ENCODE measurements at regions not wholly inside any gene's neighbourhood (a gene's known extent, or its start where the extent isn't known, plus 50 kb on each side); places are given as distances from the start of the nearest gene placed in this dataset.

DNA sequence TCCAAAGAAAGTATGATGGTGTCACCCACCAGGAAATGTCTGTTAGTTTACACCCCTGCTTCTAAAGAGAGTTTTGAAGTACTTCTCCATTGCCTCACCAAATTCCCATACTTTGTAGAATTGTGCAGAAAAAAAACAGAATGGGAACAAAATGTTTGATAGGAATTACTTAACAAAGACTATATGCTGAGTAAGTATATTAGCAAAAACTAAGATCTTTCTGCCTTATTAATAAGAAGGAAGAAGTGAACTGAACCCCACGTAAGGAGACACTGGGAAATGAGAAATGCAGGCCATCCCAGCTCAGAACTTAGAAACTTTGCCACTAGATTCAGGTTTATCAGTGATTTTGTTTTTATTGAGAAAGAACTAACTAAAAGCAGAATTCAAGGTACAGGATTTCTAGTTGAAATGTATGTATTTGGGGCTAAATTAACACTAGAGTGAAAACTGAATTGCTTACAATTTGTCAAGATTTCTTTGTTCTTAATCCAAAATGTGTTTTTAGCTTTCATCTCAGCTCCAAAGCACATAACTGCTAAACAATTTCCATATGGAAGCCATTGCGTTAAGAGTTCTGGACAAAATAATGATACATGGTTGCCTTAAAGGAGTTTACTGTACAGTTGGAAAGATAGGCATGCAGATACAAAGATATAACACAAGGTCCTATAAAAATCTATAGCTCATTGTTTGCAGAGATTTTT is 102.7 kb upstream of the BMP5 start:
- Histone ChIP-seq H3K27ac (ENCODE audit: control insufficient read depth, insufficient read depth, low read length) (no peak overlapping the region), H3K27me3 (ENCODE audit: control insufficient read depth, extremely low read depth, insufficient read depth, low read length) (no peaks in the 10 kb centered on the region), H3K4me2 (ENCODE audit: control insufficient read depth, extremely low read depth, insufficient read depth, low read depth, low read length) (no peak overlapping the region), H4K20me1 (ENCODE audit: control insufficient read depth, extremely low read depth, insufficient read depth, low read length) (no peaks in the 10 kb centered on the region), H3K79me2 (ENCODE audit: control insufficient read depth, insufficient read depth, low read length) (no peaks in the 10 kb centered on the region), H3K4me3 (ENCODE audit: control insufficient read depth in 2 of 3, extremely low read depth in 1 of 3, insufficient read depth in 2 of 3, low read depth in 1 of 3, low read length in 3 of 3) (no peak overlapping the region), H3K4me1 (ENCODE audit: control insufficient read depth, extremely low read depth, insufficient read depth, low read length) (no peaks in the 10 kb centered on the region), H3K9me3 (ENCODE audit: control insufficient read depth, low read depth, low read length) (no peaks in the 10 kb centered on the region), H3K9ac (ENCODE audit: control insufficient read depth, extremely low read depth, insufficient read depth, low read length) (no peak overlapping the region), H3K36me3 (ENCODE audit: control insufficient read depth in 2 of 2, extremely low read depth in 1 of 2, insufficient read depth in 2 of 2, low read length in 2 of 2) (no peaks in the 10 kb centered on the region), H2AFZ (ENCODE audit: control insufficient read depth, low read length) (no peak overlapping the region), H3K9me1 (ENCODE audit: control insufficient read depth, extremely low read depth, insufficient read depth, low read length) (no peaks in the 10 kb centered on the region)
- dilution Hi-C loops (cut with MboI; ENCODE audit: extremely low pct_ligation_motif_present, low sequenced_read_pairs), result no loop called here
- TF ChIP-seq EZH2 (IDR thresholded peaks at IDR 0.05; ENCODE audit: low read length) (no peak), CTCF (optimal IDR thresholded peaks at IDR 0.05 in 1 of 3, IDR thresholded peaks at IDR 0.05 in 1 of 3, conservative IDR thresholded peaks at IDR 0.05 in 1 of 3; ENCODE audit: extremely low read depth in 1 of 3, insufficient read depth in 2 of 3, low read length in 3 of 3) (no peak)
- FAIRE-seq (no peak), DNase-seq (ENCODE audit: low read depth, low spot score) (no peak)

DNA sequence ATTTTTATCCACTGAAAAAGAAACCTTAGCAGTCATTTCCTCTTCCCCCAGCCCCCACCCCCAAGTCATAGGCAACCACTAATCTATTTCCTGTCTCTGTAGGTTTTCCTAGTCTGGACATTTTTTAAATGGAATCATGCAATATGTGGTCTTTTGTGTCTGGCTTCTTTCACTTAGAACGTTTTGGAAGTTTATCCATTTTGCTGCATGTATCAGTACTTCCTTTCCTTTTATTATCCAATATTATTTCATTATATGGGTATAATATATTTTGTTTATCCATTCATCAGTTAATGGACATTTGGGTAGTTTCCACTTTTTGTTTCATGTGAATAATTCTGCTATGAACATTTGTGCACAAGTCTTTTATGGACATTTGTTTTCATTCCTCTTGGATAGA is 99.3 kb upstream of the BMP5 start:
- no peak overlapping the region for H3K9ac ChIP-seq (ENCODE audit: control insufficient read depth, extremely low read depth, insufficient read depth, low read length)
- H3K79me2 ChIP-seq (ENCODE audit: control insufficient read depth, insufficient read depth, low read length), result no peaks in the 10 kb centered on the region
- no peaks in the 10 kb centered on the region for H3K9me3 ChIP-seq (ENCODE audit: control insufficient read depth, low read depth, low read length)
- no peaks in the 10 kb centered on the region for H3K4me1 ChIP-seq (ENCODE audit: control insufficient read depth, extremely low read depth, insufficient read depth, low read length)
- H4K20me1 ChIP-seq (ENCODE audit: control insufficient read depth, extremely low read depth, insufficient read depth, low read length), result no peaks in the 10 kb centered on the region
- no peak overlapping the region for H2AFZ ChIP-seq (ENCODE audit: control insufficient read depth, low read length)
- no peak overlapping the region for H3K27ac ChIP-seq (ENCODE audit: control insufficient read depth, insufficient read depth, low read length)
- H3K4me3 ChIP-seq (ENCODE audit: control insufficient read depth in 2 of 3, extremely low read depth in 1 of 3, insufficient read depth in 2 of 3, low read depth in 1 of 3, low read length in 3 of 3), result no peak overlapping the region
- no peaks in the 10 kb centered on the region for H3K36me3 ChIP-seq (ENCODE audit: control insufficient read depth in 2 of 2, extremely low read depth in 1 of 2, insufficient read depth in 2 of 2, low read length in 2 of 2)
- no peak overlapping the region for H3K4me2 ChIP-seq (ENCODE audit: control insufficient read depth, extremely low read depth, insufficient read depth, low read depth, low read length)
- H3K9me1 ChIP-seq (ENCODE audit: control insufficient read depth, extremely low read depth, insufficient read depth, low read length), result no peaks in the 10 kb centered on the region
- TF ChIP-seq CTCF (optimal IDR thresholded peaks at IDR 0.05 in 1 of 3, IDR thresholded peaks at IDR 0.05 in 1 of 3, conservative IDR thresholded peaks at IDR 0.05 in 1 of 3; ENCODE audit: extremely low read depth in 1 of 3, insufficient read depth in 2 of 3, low read length in 3 of 3) (no peak), EZH2 (IDR thresholded peaks at IDR 0.05; ENCODE audit: low read length) (no peak)
- FAIRE-seq (no peak), DNase-seq (ENCODE audit: low read depth, low spot score) (no peak)
- dilution Hi-C loops (cut with MboI; ENCODE audit: extremely low pct_ligation_motif_present, low sequenced_read_pairs), result loop anchor here (25.0 kb wide), 1 partner anchor 687 kb away; no protein-coding TSS in a partner anchor
- H3K27me3 ChIP-seq (ENCODE audit: control insufficient read depth, extremely low read depth, insufficient read depth, low read length), result no peaks in the 10 kb centered on the region

Data from keratinocyte (primary cell).